Uterus (tissue), 3 donors: ENCODE measurements at regions not wholly inside any gene's neighbourhood (a gene's known extent, or its start where the extent isn't known, plus 50 kb on each side); places are given as distances from the start of the nearest gene placed in this dataset.

Experiments
- DNase-seq, 2 donors: peaks; one replicate each; pipeline ENCODE4 v3.0.0-alpha.2; 2019 to 2020
- H3K27ac ChIP-seq, 2 donors: fragments of 200-600 bp; sonication (generic); 1 replicate in 1 of 2; 2 replicates in 1 of 2; pipeline ENCODE4 v1.5.1; 2016 to 2018
- H3K27me3 ChIP-seq, 2 donors: fragments of 200-600 bp; sonication (generic); one replicate each; pipeline ENCODE4 v1.5.1; 2018 to 2019; ENCODE audit warnings: control low read depth in 1 of 2
- H3K36me3 ChIP-seq, 2 donors: fragments of 200-600 bp; sonication (generic); one replicate each; pipeline ENCODE4 v1.5.1; 2019; ENCODE audit warnings: control low read depth in 1 of 2
- H3K4me1 ChIP-seq, 2 donors: fragments of 200-600 bp; sonication (generic); one replicate each; pipeline ENCODE4 v1.5.1; 2018 to 2019; ENCODE audit warnings: control low read depth in 1 of 2
- H3K4me3 ChIP-seq, 2 donors: fragments of 200-600 bp; sonication (generic); 1 replicate in 1 of 2; 2 replicates in 1 of 2; pipeline ENCODE4 v1.5.1; 2018 to 2019; ENCODE audit warnings: mild to moderate bottlenecking in 1 of 2
- H3K9me3 ChIP-seq, 2 donors: fragments of 200-600 bp; sonication (generic); one replicate each; pipeline ENCODE4 v1.5.1; 2019; ENCODE audit warnings: control low read depth in 1 of 2
- CTCF ChIP-seq, 4 experiments: fragments of 200-600 bp in 2 of 4; fragments of 450-650 bp in 2 of 4; sonication (generic) in 2 of 4; IDR thresholded peaks; one replicate each; pipeline ENCODE4 v1.5.1; 2016 to 2019; ENCODE audit warnings: antibody characterized with exemption in 4 of 4, mild to moderate bottlenecking in 2 of 4, moderate library complexity in 1 of 4
- POLR2A ChIP-seq, 2 donors: fragments of 450-650 bp; IDR thresholded peaks; one replicate each; pipeline ENCODE4 v1.6.1; 2016; ENCODE audit warnings: antibody characterized with exemption in 2 of 2, mild to moderate bottlenecking in 1 of 2, moderate library complexity in 1 of 2
- intact Hi-C: fragments of 100-400 bp; cut with DNase I; formaldehyde crosslinking; loops from one replicate; pipeline ENCODE4 v1.15.1; 2023; ENCODE audit warnings: low total_unique reads
- donor health status: DM: yes; HTN: yes; CAD: no.

GRCh38 chr13:75216038-75216437 lies 265.9 kb downstream of the TBC1D4 start:
- no peak overlapping the region for H3K27ac ChIP-seq
- H3K36me3 ChIP-seq: no peaks in the 10 kb centered on the region
- H3K4me3 ChIP-seq: no peak overlapping the region
- no peaks in the 10 kb centered on the region for H3K9me3 ChIP-seq
- DNase-seq: no peak
- no peaks in the 10 kb centered on the region for H3K27me3 ChIP-seq
- TF ChIP-seq CTCF (IDR thresholded peaks at IDR 0.05) (no peak), POLR2A (IDR thresholded peaks at IDR 0.05) (no peak)
- intact Hi-C loops: no loop called here
- peaks cover 0 to 6% of the 10 kb centered on the region in 2 donors for H3K4me1 ChIP-seq

- no peak for DNase-seq
- H3K4me3 ChIP-seq: no peak overlapping the region
- H3K4me1 ChIP-seq: peaks cover 0 to 4% of the 10 kb centered on the region in 2 donors
- H3K9me3 ChIP-seq: no peaks in the 10 kb centered on the region
- no peak overlapping the region for H3K27ac ChIP-seq
- H3K36me3 ChIP-seq: no peaks in the 10 kb centered on the region
- TF ChIP-seq POLR2A (IDR thresholded peaks at IDR 0.05) (no peak), CTCF (IDR thresholded peaks at IDR 0.05) (no peak)
- intact Hi-C loops: no loop called here
- H3K27me3 ChIP-seq: no peaks in the 10 kb centered on the region
Measured at GRCh38 chr13:75214846-75215245, 267.1 kb downstream of the TBC1D4 start.

GRCh38 chr13:75202981-75203380 lies 279.0 kb downstream of the TBC1D4 start:
- Histone ChIP-seq H3K4me1 (no peaks in the 10 kb centered on the region), H3K27ac (no peak overlapping the region), H3K9me3 (no peaks in the 10 kb centered on the region), H3K4me3 (no peak overlapping the region), H3K36me3 (no peaks in the 10 kb centered on the region), H3K27me3 (no peaks in the 10 kb centered on the region)
- TF ChIP-seq POLR2A (IDR thresholded peaks at IDR 0.05) (no peak), CTCF (IDR thresholded peaks at IDR 0.05) (no peak)
- no peak for DNase-seq
- intact Hi-C loops: no loop called here

- DNase-seq: no peak
- H3K36me3 ChIP-seq: no peaks in the 10 kb centered on the region
- H3K27me3 ChIP-seq: no peaks in the 10 kb centered on the region
- H3K9me3 ChIP-seq: no peaks in the 10 kb centered on the region
- TF ChIP-seq CTCF (IDR thresholded peaks at IDR 0.05): no peak
- TF ChIP-seq POLR2A (IDR thresholded peaks at IDR 0.05): no peak
- no peak overlapping the region for H3K4me3 ChIP-seq
- no peak overlapping the region for H3K27ac ChIP-seq
- intact Hi-C loops: no loop called here
- H3K4me1 ChIP-seq: no peaks in the 10 kb centered on the region
Measured at GRCh38 chr13:75197803-75198202, 284.2 kb downstream of the TBC1D4 start.

GRCh38 chr13:75196147-75196837 lies 285.7 kb downstream of the TBC1D4 start:
- Histone ChIP-seq H3K36me3 (no peaks in the 10 kb centered on the region), H3K27me3 (no peaks in the 10 kb centered on the region), H3K4me3 (no peak overlapping the region), H3K27ac (no peak overlapping the region), H3K4me1 (no peaks in the 10 kb centered on the region), H3K9me3 (no peaks in the 10 kb centered on the region)
- TF ChIP-seq CTCF (IDR thresholded peaks at IDR 0.05): no peak
- TF ChIP-seq POLR2A (IDR thresholded peaks at IDR 0.05): no peak
- no peak for DNase-seq
- intact Hi-C loops: no loop called here
